Chondrocyte (in vitro differentiated cells): ENCODE measurements at regions not wholly inside any gene's neighbourhood (a gene's known extent, or its start where the extent isn't known, plus 50 kb on each side); places are given as distances from the start of the nearest gene placed in this dataset.
"Not testable (repeated sequence)": the region's sequence is repeated elsewhere in the genome, so short reads cannot be mapped to it uniquely, and the experiment has no call there.

Experiments
- DNase-seq: peaks from one replicate; pipeline ENCODE4 v3.0.0; 2021; ENCODE audit warnings: mixed read lengths, low spot score
- H3K27ac Mint-ChIP-seq: one replicate; pipeline ENCODE4 v1.8.0; 2021; ENCODE audit warnings: mild to moderate bottlenecking, moderate library complexity, mixed read lengths; ENCODE audit not compliant: unreplicated experiment
- H3K27me3 Mint-ChIP-seq: 2 replicates; pipeline ENCODE4 v1.8.0; 2021; ENCODE audit warnings: low read depth, mixed read lengths
- H3K36me3 Mint-ChIP-seq: 2 replicates; pipeline ENCODE4 v1.8.0; 2021; ENCODE audit warnings: low read depth, mixed read lengths
- H3K4me1 Mint-ChIP-seq: 2 replicates; pipeline ENCODE4 v1.8.0; 2021; ENCODE audit warnings: low read depth, mild to moderate bottlenecking, mixed read lengths
- H3K4me3 Mint-ChIP-seq: one replicate; pipeline ENCODE4 v1.8.0; 2021; ENCODE audit warnings: mild to moderate bottlenecking, moderate library complexity, mixed read lengths; ENCODE audit not compliant: unreplicated experiment
- H3K9me3 Mint-ChIP-seq: 2 replicates; pipeline ENCODE4 v1.8.0; 2021; ENCODE audit warnings: low read depth, mixed read lengths
- TF ChIP-seq, protein P1 (sequence below): fragments of 200-600 bp; sonication (generic); IDR thresholded peaks from 2 replicates; pipeline ENCODE4 v1.5.0; 2021; ENCODE audit warnings: antibody characterized with exemption, mild to moderate bottlenecking, moderate library complexity

DNA sequence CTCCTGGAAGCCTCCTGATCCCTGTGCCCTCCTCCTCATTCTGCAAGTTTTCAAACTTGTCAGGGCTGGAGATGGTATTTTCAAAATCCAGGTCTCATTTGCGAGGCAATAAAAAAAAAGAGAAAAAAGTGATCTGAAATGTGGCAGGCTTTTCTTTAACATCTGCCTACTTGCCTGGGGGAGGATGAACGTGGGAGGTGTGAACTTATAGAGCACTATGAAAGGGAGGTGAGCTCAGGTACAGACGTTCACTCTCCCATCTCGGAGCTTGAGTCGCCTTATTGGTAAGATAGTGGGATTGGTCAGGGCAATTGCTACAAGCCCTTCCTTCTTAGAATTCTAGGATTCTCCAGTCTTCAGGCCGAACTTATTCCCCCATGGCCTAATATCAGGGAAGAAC, 104.8 kb upstream of the CADM1 start:
- TF ChIP-seq, protein P1, sequence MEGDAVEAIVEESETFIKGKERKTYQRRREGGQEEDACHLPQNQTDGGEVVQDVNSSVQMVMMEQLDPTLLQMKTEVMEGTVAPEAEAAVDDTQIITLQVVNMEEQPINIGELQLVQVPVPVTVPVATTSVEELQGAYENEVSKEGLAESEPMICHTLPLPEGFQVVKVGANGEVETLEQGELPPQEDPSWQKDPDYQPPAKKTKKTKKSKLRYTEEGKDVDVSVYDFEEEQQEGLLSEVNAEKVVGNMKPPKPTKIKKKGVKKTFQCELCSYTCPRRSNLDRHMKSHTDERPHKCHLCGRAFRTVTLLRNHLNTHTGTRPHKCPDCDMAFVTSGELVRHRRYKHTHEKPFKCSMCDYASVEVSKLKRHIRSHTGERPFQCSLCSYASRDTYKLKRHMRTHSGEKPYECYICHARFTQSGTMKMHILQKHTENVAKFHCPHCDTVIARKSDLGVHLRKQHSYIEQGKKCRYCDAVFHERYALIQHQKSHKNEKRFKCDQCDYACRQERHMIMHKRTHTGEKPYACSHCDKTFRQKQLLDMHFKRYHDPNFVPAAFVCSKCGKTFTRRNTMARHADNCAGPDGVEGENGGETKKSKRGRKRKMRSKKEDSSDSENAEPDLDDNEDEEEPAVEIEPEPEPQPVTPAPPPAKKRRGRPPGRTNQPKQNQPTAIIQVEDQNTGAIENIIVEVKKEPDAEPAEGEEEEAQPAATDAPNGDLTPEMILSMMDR = no peak
- peaks cover 2% of the 10 kb centered on the region for H3K36me3 Mint-ChIP-seq
- H3K27me3 Mint-ChIP-seq = peaks cover 3% of the 10 kb centered on the region
- H3K4me3 Mint-ChIP-seq = no peak overlapping the region
- no peak overlapping the region for H3K27ac Mint-ChIP-seq
- peaks cover 55% of the 10 kb centered on the region for H3K4me1 Mint-ChIP-seq
- DNase-seq = no peak
- no peaks in the 10 kb centered on the region for H3K9me3 Mint-ChIP-seq

DNA sequence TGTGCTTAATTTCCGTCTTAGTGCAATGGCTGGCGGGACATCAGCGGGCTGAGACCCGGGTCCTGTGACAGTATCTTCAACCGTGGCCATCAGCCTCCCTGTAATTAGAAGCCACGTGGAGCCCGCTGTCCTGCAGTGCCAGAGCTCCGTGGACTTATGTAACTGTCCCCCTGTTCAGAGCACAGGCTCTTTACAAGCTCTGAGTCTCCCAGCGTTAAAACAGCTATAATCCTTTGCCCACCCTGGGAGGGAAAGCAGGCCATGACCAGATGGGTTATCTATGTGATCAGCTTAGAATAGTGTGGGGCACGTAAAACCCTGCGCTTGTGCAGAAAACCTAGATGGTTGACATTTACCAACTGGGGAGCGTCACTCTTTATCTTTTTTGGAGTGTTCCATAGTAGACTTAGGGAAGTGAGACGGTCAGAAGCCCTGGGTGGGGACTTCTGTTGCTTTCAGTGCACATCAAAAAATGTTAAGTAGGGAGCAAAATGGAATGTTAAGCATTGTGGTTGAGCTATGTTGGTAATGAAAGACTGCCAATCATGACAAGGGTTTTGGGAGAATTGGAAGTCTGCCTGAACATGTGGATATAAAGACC, 103.5 kb upstream of the CADM1 start:
- TF ChIP-seq, protein P1 = no peak
- H3K4me1 Mint-ChIP-seq = peaks cover 43% of the 10 kb centered on the region
- H3K9me3 Mint-ChIP-seq = no peaks in the 10 kb centered on the region
- peaks cover 2% of the 10 kb centered on the region for H3K36me3 Mint-ChIP-seq
- peak overlapping the region; percentile 14 for H3K4me3 Mint-ChIP-seq
- peaks cover 3% of the 10 kb centered on the region for H3K27me3 Mint-ChIP-seq
- DNase-seq = no peak
- H3K27ac Mint-ChIP-seq = no peak overlapping the region

DNA sequence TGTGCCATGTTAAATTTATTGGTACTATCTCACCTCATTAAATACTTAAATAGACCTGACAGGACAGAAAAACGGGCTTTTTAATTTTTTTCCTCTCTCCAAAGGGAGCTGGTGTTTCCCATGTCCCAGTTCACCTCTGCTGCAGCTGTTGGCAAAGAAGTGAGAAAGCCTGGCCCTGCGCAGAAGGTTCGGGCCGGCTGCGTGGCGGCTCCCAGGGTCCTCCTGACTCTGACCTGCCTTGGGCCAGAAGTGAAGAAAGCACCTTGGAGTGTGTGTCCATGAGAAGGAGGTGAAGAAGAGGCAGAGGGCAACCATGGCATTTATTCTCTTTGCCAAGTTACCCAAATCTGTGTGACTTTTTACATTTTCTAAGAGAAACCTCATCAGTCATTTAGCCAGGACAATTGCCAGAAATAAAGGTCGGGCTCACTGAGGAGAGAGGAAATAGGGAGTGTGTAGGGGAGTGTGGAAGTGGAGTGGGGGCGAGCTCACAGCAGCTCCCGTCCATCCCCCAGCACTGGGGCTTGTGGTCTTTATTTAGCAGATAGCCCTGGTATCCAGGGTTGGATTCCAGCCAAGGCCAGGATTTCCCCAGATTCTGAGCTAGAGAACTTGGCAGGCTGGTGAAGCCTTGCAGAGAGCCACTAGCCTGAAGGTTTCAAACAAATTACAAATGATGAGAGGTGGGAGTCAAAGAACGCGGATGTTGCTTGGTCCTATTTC, 102.4 kb upstream of the CADM1 start:
- Mint-ChIP-seq H3K27ac (peak overlapping the region; percentile 53), H3K27me3 (no peaks in the 10 kb centered on the region), H3K36me3 (no peaks in the 10 kb centered on the region), H3K4me3 (no peak overlapping the region), H3K4me1 (peaks cover 33% of the 10 kb centered on the region), H3K9me3 (no peaks in the 10 kb centered on the region)
- TF ChIP-seq, protein P1 = no peak
- DNase-seq = no peak

DNA sequence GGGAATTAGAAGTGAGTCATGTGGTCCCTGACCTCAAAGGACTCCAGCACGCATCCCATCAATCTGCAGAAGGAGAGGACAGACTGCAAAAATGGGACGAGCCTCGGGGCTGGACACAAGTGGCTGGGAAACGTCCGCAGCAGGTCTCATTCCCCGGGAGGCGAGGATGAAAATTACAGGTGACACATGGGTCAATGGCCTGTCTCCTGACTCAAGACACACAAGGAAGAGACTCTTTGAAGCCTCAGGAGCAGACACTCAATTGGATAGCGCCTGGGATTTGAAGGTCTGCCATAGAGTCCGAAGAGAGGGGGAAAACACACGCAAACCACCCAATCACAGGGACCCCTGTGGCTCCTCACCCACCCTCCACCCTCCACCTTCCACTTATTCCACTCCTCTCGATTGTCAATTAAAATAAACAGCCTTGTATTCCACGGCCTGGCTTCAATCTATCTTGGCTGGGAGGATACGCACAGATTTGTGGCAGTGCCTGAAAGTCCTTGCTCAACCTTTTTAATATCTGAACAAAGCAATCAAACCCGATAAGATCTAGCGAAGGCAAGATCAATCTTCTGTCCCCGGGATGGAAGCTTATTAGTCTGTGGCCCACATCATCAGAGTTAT, 101.8 kb upstream of the CADM1 start:
- H3K36me3 Mint-ChIP-seq = no peaks in the 10 kb centered on the region
- H3K9me3 Mint-ChIP-seq = no peaks in the 10 kb centered on the region
- no peaks in the 10 kb centered on the region for H3K27me3 Mint-ChIP-seq

DNA sequence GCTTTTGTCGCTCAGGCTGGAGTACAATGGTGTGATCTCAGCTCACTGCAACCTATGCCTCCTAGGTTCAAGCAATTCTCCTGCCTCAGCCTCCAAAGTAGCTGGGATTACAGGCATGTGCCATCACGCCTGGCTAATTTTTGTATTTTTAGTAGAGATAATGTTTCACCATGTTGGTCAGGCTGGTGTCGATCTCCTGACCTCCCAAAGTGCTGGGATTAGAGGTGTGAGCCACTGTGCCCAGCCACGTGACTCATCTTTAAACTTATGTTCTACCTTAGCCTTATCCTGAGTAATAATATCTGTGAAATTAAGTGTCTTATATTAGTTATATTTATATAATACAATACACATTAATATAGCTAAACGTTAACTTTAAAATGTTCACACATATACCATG, 101.2 kb upstream of the CADM1 start:
- DNase-seq, H3K9me3 Mint-ChIP-seq, H3K27ac Mint-ChIP-seq, H3K27me3 Mint-ChIP-seq, H3K36me3 Mint-ChIP-seq, H3K4me3 Mint-ChIP-seq: not testable (repeated sequence)
- peaks cover 29% of the 10 kb centered on the region for H3K4me1 Mint-ChIP-seq

More for the DNA sequence above, 101.8 kb upstream of the CADM1 start:
- no peak for DNase-seq
- Mint-ChIP-seq H3K27ac (no peak overlapping the region), H3K4me1 (peaks cover 29% of the 10 kb centered on the region), H3K4me3 (no peak overlapping the region)
- TF ChIP-seq, protein P1 = no peak
